ENCODE measurements at regions not wholly inside any gene's neighbourhood (a gene's known extent, or its start where the extent isn't known, plus 50 kb on each side); places are given as distances from the start of the nearest gene placed in this dataset.

- POLR2A ChIA-PET, result no interaction called here
- TF ChIP-seq CTCF (IDR thresholded peaks at IDR 0.05), result no peak
- Mint-ChIP-seq H3K36me3 (ENCODE audit: low read depth) (no peaks in the 10 kb centered on the region), H3K4me1 (ENCODE audit: low read depth) (no peaks in the 10 kb centered on the region), H3K27ac (no peak overlapping the region), H3K9me3 (peaks cover 27% of the 10 kb centered on the region), H3K27me3 (peaks cover 15% of the 10 kb centered on the region), H3K4me3 (no peak overlapping the region)
- ATAC-seq (ENCODE audit: poor library complexity) (no peak), DNase-seq (peak in 2 of 14 experiments; percentile 2 to 11)
- Histone ChIP-seq H3K9me3 (ENCODE audit: control insufficient read depth in 1 of 2, insufficient read depth in 1 of 2, low read length in 2 of 2) (peaks cover 0 to 4% of the 10 kb centered on the region in 2 experiments), H3K27me3 (ENCODE audit: control insufficient read depth in 1 of 2, insufficient read depth in 2 of 2, low read length in 2 of 2) (no peaks in the 10 kb centered on the region), H3K27ac (ENCODE audit: low read depth in 1 of 2, low read length in 2 of 2) (no peak overlapping the region), H3K4me1 (ENCODE audit: insufficient read depth, low read length) (no peaks in the 10 kb centered on the region), H3K4me3 (ENCODE audit: low read length) (no peak overlapping the region), H3K36me3 (ENCODE audit: insufficient read depth, low read length) (no peaks in the 10 kb centered on the region)
- CTCF ChIA-PET, result no interaction called here
- intact Hi-C loops (cut with DNase I, micrococcal nuclease), result no loop called here
These were observed 165.5 kb downstream of the FBLN2 start for GRCh38 chr3:13714251-13714916.

DNA sequence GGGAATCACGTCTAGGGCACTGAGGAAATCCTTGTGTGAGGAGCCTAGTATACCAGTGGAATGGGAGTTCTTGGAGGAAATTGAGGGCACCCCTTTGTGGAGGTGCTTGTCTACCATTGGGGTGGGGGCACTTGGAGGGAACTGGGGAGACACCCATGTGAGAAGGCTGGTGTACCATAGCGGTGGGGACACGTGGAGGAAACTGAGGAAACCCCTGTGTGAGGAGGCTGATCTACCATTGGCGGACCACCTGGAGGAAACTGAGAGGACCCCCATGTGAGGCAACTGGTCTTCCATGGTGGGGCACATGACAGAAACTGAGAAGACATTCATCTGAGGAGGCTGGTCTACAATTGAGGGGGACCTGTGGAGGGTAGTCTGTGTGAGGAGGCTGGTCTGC, 164.5 kb downstream of the FBLN2 start:
- ATAC-seq (ENCODE audit: poor library complexity), result no peak
- CTCF ChIA-PET, result no interaction called here
- Histone ChIP-seq H3K27me3 (ENCODE audit: control insufficient read depth in 1 of 2, insufficient read depth in 2 of 2, low read length in 2 of 2) (no peaks in the 10 kb centered on the region), H3K4me1 (ENCODE audit: insufficient read depth, low read length) (no peaks in the 10 kb centered on the region), H3K36me3 (ENCODE audit: insufficient read depth, low read length) (no peaks in the 10 kb centered on the region), H3K4me3 (ENCODE audit: low read length) (no peak overlapping the region), H3K27ac (ENCODE audit: low read depth in 1 of 2, low read length in 2 of 2) (no peak overlapping the region), H3K9me3 (ENCODE audit: control insufficient read depth in 1 of 2, insufficient read depth in 1 of 2, low read length in 2 of 2) (peaks cover 0 to 4% of the 10 kb centered on the region in 2 experiments)
- peaks cover 31% of the 10 kb centered on the region for H3K9me3 Mint-ChIP-seq
- intact Hi-C loops (cut with DNase I, micrococcal nuclease), result no loop called here
- POLR2A ChIA-PET, result no interaction called here
- no peak overlapping the region for H3K4me3 Mint-ChIP-seq
- H3K4me1 Mint-ChIP-seq (ENCODE audit: low read depth), result no peaks in the 10 kb centered on the region
- no peaks in the 10 kb centered on the region for H3K36me3 Mint-ChIP-seq (ENCODE audit: low read depth)
- H3K27ac Mint-ChIP-seq, result no peak overlapping the region
- no peak for TF ChIP-seq CTCF (IDR thresholded peaks at IDR 0.05)
- peak in 1 of 14 experiments; percentile 2 for DNase-seq
- H3K27me3 Mint-ChIP-seq, result peaks cover 17% of the 10 kb centered on the region

DNA sequence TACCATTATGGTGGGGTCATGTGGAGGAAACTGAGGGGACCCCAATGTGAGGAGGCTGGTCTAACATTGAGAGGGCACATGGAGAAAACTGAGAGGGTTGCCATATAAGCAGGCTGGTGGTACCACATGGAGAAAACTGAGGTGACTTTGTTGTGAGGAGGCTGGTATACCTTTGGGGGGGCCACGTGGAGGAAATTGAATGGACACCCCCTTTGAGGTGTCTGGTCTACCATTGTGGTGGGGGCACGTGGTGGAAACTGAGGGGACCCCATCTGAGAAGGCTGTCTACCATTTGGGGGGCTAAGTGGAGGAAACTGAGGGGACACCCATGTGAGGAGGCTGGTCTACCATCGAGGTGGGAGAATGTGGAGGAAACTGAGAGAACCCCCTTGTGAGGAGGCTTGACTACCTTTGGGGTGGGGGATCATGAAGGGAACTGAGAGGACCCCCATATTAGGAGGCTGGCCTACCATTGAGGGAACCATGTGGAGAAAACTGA, 163.8 kb downstream of the FBLN2 start:
- H3K4me3 ChIP-seq (ENCODE audit: low read length), result no peak overlapping the region
- peaks cover 32% of the 10 kb centered on the region for H3K9me3 Mint-ChIP-seq
- peak in 2 of 14 experiments; percentile 1 to 14 for DNase-seq
- no peak overlapping the region for H3K4me3 Mint-ChIP-seq
- intact Hi-C loops (cut with DNase I, micrococcal nuclease), result no loop called here
- CTCF ChIA-PET, result no interaction called here
- no peak for TF ChIP-seq CTCF (IDR thresholded peaks at IDR 0.05)
- POLR2A ChIA-PET, result no interaction called here
- no peaks in the 10 kb centered on the region for H3K27me3 ChIP-seq (ENCODE audit: control insufficient read depth in 1 of 2, insufficient read depth in 2 of 2, low read length in 2 of 2)
- peaks cover 0 to 4% of the 10 kb centered on the region in 2 experiments for H3K9me3 ChIP-seq (ENCODE audit: control insufficient read depth in 1 of 2, insufficient read depth in 1 of 2, low read length in 2 of 2)
- no peaks in the 10 kb centered on the region for H3K36me3 ChIP-seq (ENCODE audit: insufficient read depth, low read length)
- no peaks in the 10 kb centered on the region for H3K4me1 Mint-ChIP-seq (ENCODE audit: low read depth)
- H3K27ac ChIP-seq (ENCODE audit: low read depth in 1 of 2, low read length in 2 of 2), result no peak overlapping the region
- no peaks in the 10 kb centered on the region for H3K36me3 Mint-ChIP-seq (ENCODE audit: low read depth)
- no peaks in the 10 kb centered on the region for H3K4me1 ChIP-seq (ENCODE audit: insufficient read depth, low read length)
- H3K27me3 Mint-ChIP-seq, result peaks cover 24% of the 10 kb centered on the region
- no peak for ATAC-seq (ENCODE audit: poor library complexity)
- no peak overlapping the region for H3K27ac Mint-ChIP-seq
